CD1c-positive myeloid dendritic cell (primary cell): ENCODE measurements at regions not wholly inside any gene's neighbourhood (a gene's known extent, or its start where the extent isn't known, plus 50 kb on each side); places are given as distances from the start of the nearest gene placed in this dataset.
"Not testable (repeated sequence)": the region's sequence is repeated elsewhere in the genome, so short reads cannot be mapped to it uniquely, and the experiment has no call there.

Experiments used
- DNase-seq: peaks from one replicate; pipeline ENCODE4 v3.0.0-alpha.2; 2016; ENCODE audit errors: extremely low spot score

DNA sequence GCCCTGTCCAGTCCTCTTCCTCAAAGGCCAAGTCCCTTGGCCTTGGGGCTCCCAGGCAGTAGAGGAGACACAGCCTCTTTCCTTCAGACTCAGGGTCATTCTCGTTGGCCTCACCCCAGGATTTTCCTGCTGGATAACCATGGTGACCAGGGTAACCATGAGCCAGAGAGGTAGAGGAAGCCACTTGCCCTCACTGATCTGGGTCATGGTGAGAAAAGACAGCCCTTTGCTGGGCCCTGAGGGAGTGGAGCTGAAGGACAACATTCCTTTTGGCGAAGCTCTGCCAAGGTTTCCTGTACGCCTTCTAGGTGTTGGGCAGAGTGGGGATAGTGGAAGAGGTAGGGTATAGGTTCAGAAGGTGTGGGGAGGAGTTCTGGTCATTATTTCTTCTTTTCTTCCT, 53.1 kb upstream of the WNT4 start:
- DNase-seq, result no peak

DNA sequence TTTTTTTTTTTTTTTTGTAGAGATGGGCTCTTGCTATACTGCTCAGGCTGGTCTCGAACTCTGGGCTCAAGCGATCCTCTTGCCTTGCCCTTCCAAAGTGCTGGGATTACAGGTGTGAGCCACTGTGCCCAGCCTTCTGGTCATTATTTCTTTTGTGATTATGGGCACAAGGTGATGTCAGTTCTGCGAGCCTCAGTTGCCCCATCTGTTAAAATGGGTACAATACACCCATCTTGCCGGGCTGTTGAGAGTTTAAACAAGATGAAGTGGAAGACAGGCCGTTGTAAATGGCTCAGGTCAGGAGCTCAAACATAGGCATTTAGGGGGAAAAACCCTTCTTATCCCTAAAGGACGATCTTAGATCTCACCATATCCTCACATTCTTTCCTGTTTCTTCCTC, 53.7 kb upstream of the WNT4 start:
- no peak for DNase-seq

DNA sequence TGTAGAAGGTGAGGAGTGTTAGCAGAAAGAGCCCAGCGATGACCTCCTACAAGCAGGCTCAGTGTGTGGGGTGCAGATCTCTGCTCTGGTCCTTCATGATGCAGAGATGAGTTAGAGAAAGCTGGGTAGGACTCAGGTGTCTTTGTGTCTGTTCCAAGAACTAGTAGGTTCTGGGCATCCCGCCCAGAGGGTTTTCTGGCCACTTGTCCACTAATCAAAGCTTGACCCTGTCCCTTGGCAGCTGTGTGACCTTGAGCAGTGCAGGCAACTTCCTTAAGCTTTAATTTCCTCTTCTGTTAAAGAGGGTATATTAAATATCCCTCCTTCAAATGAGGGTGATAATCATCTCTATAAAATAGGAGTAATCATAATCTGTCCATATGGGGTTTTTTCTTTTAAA, 54.7 kb upstream of the WNT4 start:
- no peak for DNase-seq

GRCh38 chr1:22201023-22201422, 58.1 kb upstream of the WNT4 start:
- no peak for DNase-seq

DNA sequence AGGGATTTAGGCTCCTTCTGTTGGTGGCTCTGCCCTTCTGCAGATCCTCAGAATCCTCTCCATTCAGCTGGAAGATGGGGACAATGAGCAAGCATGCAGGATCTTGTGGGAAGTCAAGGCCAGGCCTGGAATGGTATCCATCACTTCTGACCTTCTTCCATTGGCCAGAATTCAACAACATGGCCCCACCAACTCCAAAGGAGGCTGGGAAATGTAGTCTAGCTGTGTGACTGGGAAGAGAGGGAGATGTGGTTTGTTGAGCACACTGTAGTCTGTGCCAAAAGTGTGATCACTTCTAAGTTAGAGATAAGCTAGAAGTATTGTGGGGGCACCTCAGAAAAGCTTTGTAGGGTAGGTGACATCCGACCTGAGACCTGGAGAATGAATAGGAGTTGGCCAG, 60.4 kb upstream of the WNT4 start:
- DNase-seq, result no peak

GRCh38 chr1:22204057-22204840, 61.4 kb upstream of the WNT4 start:
- no peak for DNase-seq

GRCh38 chr1:22204989-22205913, 62.4 kb upstream of the WNT4 start:
- DNase-seq, result no peak

DNA sequence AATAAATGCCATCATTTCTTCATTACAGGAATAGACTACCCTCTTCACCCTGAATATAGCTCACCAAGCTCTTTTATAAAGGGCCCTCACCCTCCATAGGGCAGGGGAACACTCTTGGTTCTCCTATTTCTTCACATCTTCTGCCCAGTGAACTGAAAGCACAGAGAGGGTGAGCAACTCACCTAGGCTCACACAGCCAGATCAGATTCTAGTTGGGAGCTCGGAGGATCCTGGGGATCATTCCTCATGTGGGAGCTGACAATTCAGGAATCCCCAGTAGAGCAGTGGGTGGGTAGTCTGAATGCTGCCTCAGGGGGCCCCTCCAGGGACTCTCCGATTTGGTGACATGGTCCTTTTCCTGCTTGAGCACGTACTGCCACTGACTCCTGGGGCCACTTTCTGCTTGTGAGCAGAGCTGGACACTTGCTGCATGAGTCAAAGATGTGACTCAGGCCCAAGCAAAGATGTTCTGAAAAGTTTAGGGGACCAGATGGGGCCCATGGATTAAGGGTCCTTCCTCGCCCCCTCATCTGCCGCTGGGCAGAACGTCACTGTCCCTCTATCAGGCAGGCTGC, 63.7 kb upstream of the WNT4 start:
- no peak for DNase-seq

GRCh38 chr1:22207511-22208267, 64.8 kb upstream of the WNT4 start:
- no peak for DNase-seq

- DNase-seq, result no peak
These were observed 65.5 kb upstream of the WNT4 start for GRCh38 chr1:22208268-22208972.

DNA sequence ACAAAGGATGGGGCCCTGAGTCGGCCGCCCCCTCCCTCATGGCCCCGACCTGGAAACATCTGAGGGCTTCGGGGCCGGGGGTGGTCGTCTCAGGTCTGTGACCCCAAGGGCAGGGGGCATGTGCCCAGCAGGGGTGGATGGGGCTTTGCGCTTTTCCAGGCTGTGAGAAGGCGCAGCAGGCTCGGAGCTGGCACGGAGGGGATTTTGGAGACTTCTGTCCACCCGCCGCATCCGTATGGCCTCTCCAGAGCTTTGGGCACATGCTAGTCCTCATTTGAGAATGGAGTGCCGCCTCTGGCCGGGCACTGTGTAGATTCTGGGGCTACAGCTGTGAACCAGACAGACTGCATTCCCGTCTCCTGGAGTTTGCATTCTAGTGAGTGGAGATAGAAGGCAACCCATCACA, 66.1 kb upstream of the WNT4 start:
- DNase-seq, result no peak

GRCh38 chr1:22210176-22210575, 67.3 kb upstream of the WNT4 start:
- DNase-seq, result no peak

- DNase-seq, result no peak
These were observed 67.7 kb upstream of the WNT4 start for GRCh38 chr1:22210636-22211035.

DNA sequence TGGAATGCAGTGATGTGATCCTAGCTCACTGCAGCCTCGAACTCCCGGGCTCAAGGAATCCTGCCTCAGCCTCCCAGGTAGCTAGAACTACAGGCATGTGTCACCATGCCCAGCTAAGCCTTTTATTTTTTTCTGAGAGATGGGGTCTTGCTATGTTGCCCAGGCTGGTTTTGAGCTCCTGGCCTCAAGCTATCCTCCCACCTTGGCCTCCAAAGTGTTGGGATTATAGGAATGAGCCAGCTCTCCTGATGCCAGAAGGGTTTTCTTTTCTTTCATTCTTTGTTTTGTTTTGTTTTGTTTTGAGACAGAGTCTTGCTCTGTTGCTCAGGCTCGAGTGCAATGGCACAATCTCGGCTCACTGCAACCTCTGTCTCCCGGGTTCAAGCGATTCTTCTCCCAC, 68.6 kb upstream of the WNT4 start:
- not testable (repeated sequence) for DNase-seq

- no peak for DNase-seq
These were observed 69.7 kb upstream of the WNT4 start for GRCh38 chr1:22212400-22213233.

DNA sequence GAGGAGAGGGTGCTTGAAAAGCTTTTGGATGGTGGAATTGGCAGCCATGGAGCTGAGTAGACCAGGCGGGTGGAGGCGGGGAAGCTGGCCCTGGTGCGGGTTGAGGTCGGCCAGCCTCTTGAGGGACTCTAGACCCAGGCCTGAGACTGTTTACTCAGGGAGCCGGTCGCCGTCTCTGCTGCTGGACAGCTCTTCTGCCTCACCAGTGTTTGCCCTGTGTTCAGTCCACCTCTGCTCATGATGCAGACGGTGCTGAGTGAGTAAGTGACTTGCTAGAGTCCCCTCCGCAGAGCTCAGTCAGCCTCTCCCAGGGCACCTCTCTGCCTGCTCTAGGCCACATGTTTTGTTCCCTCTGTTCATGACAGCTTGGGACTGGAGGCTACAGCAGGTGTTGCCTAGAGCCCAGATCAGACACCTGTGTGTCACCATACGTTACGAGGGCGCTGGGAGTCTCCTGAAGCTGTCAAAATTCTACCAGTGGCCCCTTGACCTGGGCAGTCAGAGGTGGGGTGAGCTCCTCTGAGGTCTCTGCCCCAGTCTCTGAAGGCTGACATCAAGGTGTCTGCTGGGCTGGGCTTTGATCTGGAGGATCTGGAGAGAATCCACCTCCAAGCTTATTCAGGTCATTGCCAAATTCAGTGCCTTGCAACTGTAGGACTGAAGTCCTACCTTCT, 73.5 kb upstream of the WNT4 start:
- no peak for DNase-seq

GRCh38 chr1:22216966-22217365, 74.1 kb upstream of the WNT4 start:
- no peak for DNase-seq

DNA sequence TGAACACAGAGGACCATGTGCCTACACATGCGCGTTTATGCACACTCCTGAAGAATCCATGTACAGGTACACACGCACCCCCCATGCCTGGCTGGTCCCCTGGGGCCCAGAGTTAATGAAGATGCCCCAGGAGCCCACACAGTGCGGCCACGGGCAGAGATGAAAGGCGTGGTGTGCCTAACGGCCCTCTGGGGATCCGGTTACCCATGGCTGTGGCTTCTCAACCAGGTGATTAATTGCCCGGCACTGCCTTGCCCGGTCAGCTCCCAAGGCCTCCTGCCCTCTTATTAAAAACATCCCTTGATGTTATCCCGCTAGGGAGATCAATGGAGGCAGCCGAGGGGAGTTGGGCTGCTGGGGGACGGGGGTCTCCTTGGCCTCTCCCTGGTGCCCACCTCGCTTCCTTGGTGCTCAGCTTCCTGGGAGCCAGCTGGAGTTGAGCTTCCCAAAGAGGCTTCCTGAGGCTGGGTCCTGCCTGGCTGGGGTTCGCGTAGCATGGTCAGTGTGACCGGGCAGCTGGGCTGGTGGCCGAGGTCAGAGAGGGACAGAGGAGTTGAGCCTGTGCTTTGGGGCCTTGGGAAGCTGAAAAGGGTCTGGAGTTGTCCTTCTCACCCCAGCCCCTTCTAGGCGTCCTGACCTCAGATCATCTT, 75.0 kb upstream of the WNT4 start:
- DNase-seq, result no peak

DNA sequence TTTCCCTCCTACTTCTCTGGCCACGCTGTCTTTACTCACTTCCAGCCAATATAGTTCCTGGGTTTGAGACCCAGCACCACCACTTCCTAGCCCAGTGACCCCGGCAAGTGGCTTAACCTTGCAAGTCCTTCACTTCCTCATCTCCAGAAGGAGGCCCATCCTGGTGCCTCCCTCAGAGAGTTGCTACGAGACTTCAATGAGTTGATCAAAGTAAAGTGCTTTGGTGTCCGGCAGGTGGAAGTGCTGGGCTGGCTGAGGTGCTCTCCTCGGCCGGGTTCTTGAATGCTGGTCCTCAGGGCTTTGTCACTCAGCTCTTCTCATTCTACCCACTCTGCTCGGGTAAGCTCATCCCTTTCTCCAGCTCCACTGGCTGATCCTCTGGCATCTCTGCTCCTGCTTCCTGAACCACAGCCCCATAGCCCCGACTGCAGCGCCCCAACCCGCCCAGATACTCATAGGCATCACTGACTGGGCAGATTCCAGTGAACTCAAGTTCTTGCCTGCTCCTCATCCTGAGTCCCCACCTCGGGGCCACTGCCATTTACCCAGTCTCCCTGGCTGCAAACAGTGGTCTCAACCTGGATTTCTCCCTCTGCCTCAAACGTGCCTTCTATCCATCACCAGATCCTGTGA, 75.8 kb upstream of the WNT4 start:
- no peak for DNase-seq
